Smooth muscle cell (in vitro differentiated cells): ENCODE measurements at regions not wholly inside any gene's neighbourhood (a gene's known extent, or its start where the extent isn't known, plus 50 kb on each side); places are given as distances from the start of the nearest gene placed in this dataset.
A peak's percentile ranks its signal among the peaks of the same experiment; 100 is the strongest.

ENCODE experiments used
- DNase-seq: peaks from one replicate; lab custom pipeline; 2025; ENCODE audit not compliant: unreplicated experiment; lab: John Stamatoyannopoulos, UW
- H2AFZ ChIP-seq: fragments of 200-600 bp; sonication (generic); 2 replicates; pipeline ENCODE4 v1.6.0; 2016; ENCODE audit warnings: antibody characterized with exemption, low read depth, mild to moderate bottlenecking
- H3F3A ChIP-seq: fragments of 200-600 bp; sonication (generic); 2 replicates; pipeline ENCODE4 v1.6.0; 2017; ENCODE audit warnings: antibody characterized with exemption, low read depth
- H3K27ac ChIP-seq: fragments of 200-600 bp; sonication (generic); 2 replicates; pipeline ENCODE4 v1.5.1; 2016; ENCODE audit warnings: low read depth, mild to moderate bottlenecking
- H3K27me3 ChIP-seq: fragments of 200-600 bp; sonication (generic); 2 replicates; pipeline ENCODE4 v1.6.1; 2016; ENCODE audit warnings: low read depth, mild to moderate bottlenecking
- H3K36me3 ChIP-seq: fragments of 200-600 bp; sonication (generic); 2 replicates; pipeline ENCODE4 v1.5.1; 2016; ENCODE audit warnings: low read depth
- H3K4me1 ChIP-seq: fragments of 200-600 bp; sonication (generic); 2 replicates; pipeline ENCODE4 v1.5.1; 2016; ENCODE audit warnings: low read depth
- H3K4me2 ChIP-seq: fragments of 200-600 bp; sonication (generic); 2 replicates; pipeline ENCODE4 v1.6.0; 2016; ENCODE audit warnings: mild to moderate bottlenecking
- H3K4me3 ChIP-seq: fragments of 200-600 bp; sonication (generic); 2 replicates; pipeline ENCODE4 v1.5.1; 2016; ENCODE audit warnings: mild to moderate bottlenecking
- H3K79me2 ChIP-seq: fragments of 200-600 bp; sonication (generic); 2 replicates; pipeline ENCODE4 v1.6.0; 2016; ENCODE audit warnings: low read depth, mild to moderate bottlenecking
- H3K9ac ChIP-seq: fragments of 200-600 bp; sonication (generic); 2 replicates; pipeline ENCODE4 v1.6.0; 2016; ENCODE audit warnings: low read depth
- H3K9me3 ChIP-seq: fragments of 200-600 bp; sonication (generic); replicated peaks from 2 replicates; pipeline ENCODE4 v1.5.1; 2016; ENCODE audit warnings: low read depth
- H4K20me1 ChIP-seq: fragments of 200-600 bp; sonication (generic); 2 replicates; pipeline ENCODE4 v1.6.0; 2016; ENCODE audit warnings: low read depth
- CTCF ChIP-seq: fragments of 200-600 bp; sonication (generic); IDR thresholded peaks from 2 replicates; pipeline ENCODE4 v1.5.1; 2017; ENCODE audit warnings: borderline replicate concordance, mild to moderate bottlenecking, antibody characterized with exemption; ENCODE audit not compliant: insufficient read depth, poor library complexity, severe bottlenecking
- WGBS: methylation state at CpG from one replicate; pipeline ENCODE4 v1.1.7; 2016; ENCODE audit warnings: low lambda C conversion rate; 5-methylcytosine and 5-hydroxymethylcytosine counted together

DNA sequence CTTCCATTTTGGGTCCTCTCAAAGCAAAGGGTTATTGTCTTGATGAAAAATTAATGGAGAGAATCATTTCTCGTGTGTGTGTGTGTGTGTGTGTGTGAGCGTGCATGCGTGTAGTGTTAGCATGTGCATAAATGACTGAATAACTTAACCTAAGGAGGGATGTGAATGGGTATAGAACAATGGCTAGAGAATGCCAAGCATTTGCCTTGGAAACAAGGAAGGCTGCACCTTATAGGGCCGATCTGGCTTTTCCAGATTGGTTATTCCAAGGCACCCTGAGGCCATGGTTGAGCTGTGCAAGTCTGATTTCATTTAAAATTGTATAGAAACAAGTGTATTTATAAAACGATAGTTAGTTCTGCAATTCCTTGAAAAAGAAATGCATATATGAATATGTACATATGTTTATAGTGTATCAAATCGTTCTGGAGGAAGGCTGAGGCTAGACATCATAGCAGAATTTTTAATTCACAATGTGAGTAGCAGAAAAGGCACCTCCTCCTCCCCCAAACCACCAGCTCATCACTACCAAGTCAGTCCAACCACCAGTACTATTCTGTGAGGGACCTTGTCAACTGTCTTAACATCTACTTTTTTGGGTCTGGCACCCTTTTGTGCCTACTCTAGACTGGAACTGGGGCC lies 322.7 kb upstream of the ISX start:
- H3F3A ChIP-seq, result no peaks in the 10 kb centered on the region

DNA sequence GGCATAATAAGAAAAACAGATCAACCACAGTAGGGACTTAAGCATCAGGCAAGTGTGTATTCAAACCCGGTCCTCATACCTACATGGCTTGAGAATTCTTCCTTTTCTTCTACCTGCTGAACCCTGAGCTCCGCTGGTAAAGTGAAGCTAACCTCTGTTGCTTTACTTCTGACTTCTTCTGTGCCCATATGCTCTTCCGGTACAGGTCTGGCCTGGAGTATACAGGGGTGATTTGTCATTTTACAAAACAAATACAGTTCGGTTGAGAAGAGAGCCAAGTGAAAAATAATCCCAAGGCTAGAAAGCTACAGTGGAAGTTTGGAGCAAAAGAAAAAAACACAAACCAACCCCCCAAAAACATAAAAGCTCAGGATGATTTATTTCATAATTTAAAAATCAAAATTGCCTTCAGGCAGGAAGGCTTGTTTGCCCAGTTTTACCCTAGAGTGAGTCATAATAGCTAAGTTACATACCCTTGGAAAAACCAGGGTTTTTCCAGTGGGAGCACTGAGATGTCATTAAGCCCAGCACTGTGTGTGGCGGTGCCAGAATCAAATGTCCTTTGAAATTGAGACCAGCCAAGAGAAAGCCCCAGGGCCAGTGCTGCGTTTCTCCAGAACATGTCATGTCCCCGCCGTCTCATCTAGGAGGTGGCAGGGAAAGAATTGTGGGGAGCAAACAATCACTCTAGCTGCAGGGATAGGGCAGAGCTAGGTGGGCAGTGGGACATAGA lies 305.5 kb upstream of the ISX start:
- Histone ChIP-seq H3K36me3 (no peaks in the 10 kb centered on the region), H3K27me3 (no peaks in the 10 kb centered on the region), H4K20me1 (no peaks in the 10 kb centered on the region), H3K9ac (peak overlapping the region; percentile 53), H3K4me1 (no peaks in the 10 kb centered on the region), H3K9me3 (no peaks in the 10 kb centered on the region), H3K4me3 (no peak overlapping the region), H3F3A (no peaks in the 10 kb centered on the region), H3K4me2 (no peak overlapping the region), H3K79me2 (no peaks in the 10 kb centered on the region), H2AFZ (no peak overlapping the region), H3K27ac (peak overlapping the region; percentile 84)
- TF ChIP-seq CTCF, result no peak
- no peak for DNase-seq
- WGBS, result 62% methylated on average over 8 of the region's 8 CpGs

More for the DNA sequence above, 322.7 kb upstream of the ISX start:
- Histone ChIP-seq H3K9ac (no peak overlapping the region), H3K27me3 (no peaks in the 10 kb centered on the region), H3K9me3 (no peaks in the 10 kb centered on the region), H3K4me1 (no peaks in the 10 kb centered on the region), H3K27ac (no peak overlapping the region), H2AFZ (no peak overlapping the region), H3K4me2 (no peak overlapping the region), H3K36me3 (no peaks in the 10 kb centered on the region), H4K20me1 (no peaks in the 10 kb centered on the region), H3K79me2 (no peaks in the 10 kb centered on the region), H3K4me3 (no peak overlapping the region)
- TF ChIP-seq CTCF, result no peak
- 87% methylated on average over 6 of the region's 6 CpGs for WGBS
- DNase-seq, result no peak

DNA sequence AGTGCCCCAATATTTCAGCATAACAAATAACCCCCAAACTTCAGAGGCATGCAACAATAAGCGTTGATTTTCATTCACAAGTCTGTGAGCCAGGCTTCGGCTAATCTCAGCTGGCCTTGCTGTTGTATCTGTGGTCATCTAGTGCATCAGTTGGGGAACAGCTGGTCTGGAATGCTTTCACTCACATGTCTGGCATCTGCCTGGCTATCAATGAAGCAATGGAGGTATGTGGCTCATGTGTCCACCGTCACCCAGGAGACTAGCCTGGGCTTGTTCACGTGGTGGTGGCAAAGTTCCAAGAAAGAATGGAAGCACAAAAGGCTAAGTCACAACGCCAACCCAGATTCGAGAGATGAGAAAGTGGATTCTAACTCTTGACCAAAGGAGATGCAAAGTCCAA lies 304.8 kb upstream of the ISX start:
- H2AFZ ChIP-seq, result no peak overlapping the region
- H3K27me3 ChIP-seq, result no peaks in the 10 kb centered on the region
- no peaks in the 10 kb centered on the region for H3K79me2 ChIP-seq
- H4K20me1 ChIP-seq, result no peaks in the 10 kb centered on the region
- no peaks in the 10 kb centered on the region for H3K36me3 ChIP-seq
- H3K27ac ChIP-seq, result peak overlapping the region; percentile 84
- DNase-seq, result no peak
- peak overlapping the region; percentile 53 for H3K9ac ChIP-seq
- no peak overlapping the region for H3K4me3 ChIP-seq
- H3K4me1 ChIP-seq, result no peaks in the 10 kb centered on the region
- WGBS, result 51% methylated on average over 6 of the region's 6 CpGs
- H3K9me3 ChIP-seq, result no peaks in the 10 kb centered on the region
- no peak overlapping the region for H3K4me2 ChIP-seq
- TF ChIP-seq CTCF, result no peak
- no peaks in the 10 kb centered on the region for H3F3A ChIP-seq

GRCh38 chr22:34763496-34763895 lies 302.5 kb upstream of the ISX start:
- H3F3A ChIP-seq, result no peaks in the 10 kb centered on the region
- WGBS, result 86% methylated on average over 1 of the region's 1 CpG
- H3K9ac ChIP-seq, result no peak overlapping the region
- no peak overlapping the region for H3K27ac ChIP-seq
- H3K27me3 ChIP-seq, result no peaks in the 10 kb centered on the region
- no peaks in the 10 kb centered on the region for H3K4me1 ChIP-seq
- no peak overlapping the region for H2AFZ ChIP-seq
- TF ChIP-seq CTCF, result no peak
- H3K9me3 ChIP-seq, result no peaks in the 10 kb centered on the region
- H3K4me2 ChIP-seq, result no peak overlapping the region
- no peak overlapping the region for H3K4me3 ChIP-seq
- DNase-seq, result no peak
- H3K79me2 ChIP-seq, result no peaks in the 10 kb centered on the region
- H3K36me3 ChIP-seq, result no peaks in the 10 kb centered on the region
- H4K20me1 ChIP-seq, result no peaks in the 10 kb centered on the region
